ENCODE measurements at regions not wholly inside any gene's neighbourhood (a gene's known extent, or its start where the extent isn't known, plus 50 kb on each side); places are given as distances from the start of the nearest gene placed in this dataset.

GRCh38 chr22:34294986-34295385 is 374.7 kb upstream of the LARGE1 start:
- Mint-ChIP-seq H3K9me3 (ENCODE audit: insufficient read depth) (no peaks in the 10 kb centered on the region), H3K27ac (no peak overlapping the region), H3K4me1 (no peaks in the 10 kb centered on the region), H3K27me3 (no peaks in the 10 kb centered on the region), H3K4me3 (no peak overlapping the region)
- TF ChIP-seq EZH2 (IDR thresholded peaks at IDR 0.05; ENCODE audit: borderline replicate concordance, insufficient read depth, low read depth, low read length, poor library complexity, severe bottlenecking) (no peak), CTCF (IDR thresholded peaks at IDR 0.05) (no peak)
- no peak overlapping the region for H3K9ac ChIP-seq (ENCODE audit: low read length)
- H3K27ac ChIP-seq (ENCODE audit: low read length in 2 of 2), result no peak overlapping the region
- ATAC-seq (ENCODE audit: low read depth) (no peak), DNase-seq (no peak)
- no peaks in the 10 kb centered on the region for H3K4me1 ChIP-seq (ENCODE audit: control insufficient read depth in 2 of 2, insufficient read depth in 2 of 2, low read length in 2 of 2)
- ChIA-PET POLR2A (no interaction called here), CTCF (no interaction called here)
- intact Hi-C loops (cut with micrococcal nuclease), result no loop called here
- H3K36me3 ChIP-seq (replicated peaks in 1 of 2; ENCODE audit: control extremely low read depth in 1 of 2, control insufficient read depth in 1 of 2, extremely low read depth in 1 of 2, insufficient read depth in 2 of 2, low read length in 1 of 2), result no peaks in the 10 kb centered on the region
- no peaks in the 10 kb centered on the region for H4K20me1 ChIP-seq (ENCODE audit: control insufficient read depth, insufficient read depth, low read length, poor library complexity, severe bottlenecking)
- H3K9me3 ChIP-seq (ENCODE audit: control extremely low read depth in 1 of 3, control insufficient read depth in 2 of 3, insufficient read depth in 1 of 3, low read length in 2 of 3), result no peaks in the 10 kb centered on the region
- H3K4me3 ChIP-seq (ENCODE audit: control extremely low read depth in 1 of 5, extremely low read depth in 1 of 5, insufficient read depth in 1 of 5, low read depth in 2 of 5, low read length in 4 of 5), result no peak overlapping the region
- 88% methylated on average over 2 of the region's 3 CpGs for WGBS (ENCODE audit: insufficient coverage)
- H3K4me2 ChIP-seq (replicated peaks; ENCODE audit: low read depth, low read length, poor library complexity, severe bottlenecking), result no peak overlapping the region
- no peaks in the 10 kb centered on the region for H3K27me3 ChIP-seq (replicated peaks in 1 of 4; ENCODE audit: control extremely low read depth in 1 of 4, control insufficient read depth in 3 of 4, insufficient read depth in 4 of 4, low read length in 3 of 4)
- no peak overlapping the region for H2AFZ ChIP-seq (ENCODE audit: insufficient read depth, low read depth, low read length, poor library complexity, severe bottlenecking)
- no peaks in the 10 kb centered on the region for H3K79me2 ChIP-seq (ENCODE audit: control insufficient read depth, insufficient read depth, low read length)

GRCh38 chr22:34296461-34296860 is 376.2 kb upstream of the LARGE1 start:
- H3K9ac ChIP-seq (ENCODE audit: low read length), result no peak overlapping the region
- CTCF ChIA-PET, result no interaction called here
- POLR2A ChIA-PET, result no interaction called here
- H4K20me1 ChIP-seq (ENCODE audit: control insufficient read depth, insufficient read depth, low read length, poor library complexity, severe bottlenecking), result no peaks in the 10 kb centered on the region
- H3K27me3 ChIP-seq (replicated peaks in 1 of 4; ENCODE audit: control extremely low read depth in 1 of 4, control insufficient read depth in 3 of 4, insufficient read depth in 4 of 4, low read length in 3 of 4), result no peaks in the 10 kb centered on the region
- no peak overlapping the region for H2AFZ ChIP-seq (ENCODE audit: insufficient read depth, low read depth, low read length, poor library complexity, severe bottlenecking)
- H3K27ac ChIP-seq (ENCODE audit: low read length in 2 of 2), result no peak overlapping the region
- no peaks in the 10 kb centered on the region for H3K4me1 Mint-ChIP-seq
- no peaks in the 10 kb centered on the region for H3K36me3 ChIP-seq (replicated peaks in 1 of 2; ENCODE audit: control extremely low read depth in 1 of 2, control insufficient read depth in 1 of 2, extremely low read depth in 1 of 2, insufficient read depth in 2 of 2, low read length in 1 of 2)
- H3K4me3 ChIP-seq (ENCODE audit: control extremely low read depth in 1 of 5, extremely low read depth in 1 of 5, insufficient read depth in 1 of 5, low read depth in 2 of 5, low read length in 4 of 5), result no peak overlapping the region
- intact Hi-C loops (cut with micrococcal nuclease), result no loop called here
- no peaks in the 10 kb centered on the region for H3K9me3 ChIP-seq (ENCODE audit: control extremely low read depth in 1 of 3, control insufficient read depth in 2 of 3, insufficient read depth in 1 of 3, low read length in 2 of 3)
- H3K27ac Mint-ChIP-seq, result no peak overlapping the region
- no peaks in the 10 kb centered on the region for H3K4me1 ChIP-seq (ENCODE audit: control insufficient read depth in 2 of 2, insufficient read depth in 2 of 2, low read length in 2 of 2)
- no peaks in the 10 kb centered on the region for H3K9me3 Mint-ChIP-seq (ENCODE audit: insufficient read depth)
- no peaks in the 10 kb centered on the region for H3K79me2 ChIP-seq (ENCODE audit: control insufficient read depth, insufficient read depth, low read length)
- ATAC-seq (ENCODE audit: low read depth) (no peak), DNase-seq (no peak)
- no peak for TF ChIP-seq EZH2 (IDR thresholded peaks at IDR 0.05; ENCODE audit: borderline replicate concordance, insufficient read depth, low read depth, low read length, poor library complexity, severe bottlenecking)
- TF ChIP-seq CTCF (IDR thresholded peaks at IDR 0.05), result no peak
- H3K4me3 Mint-ChIP-seq, result no peak overlapping the region
- H3K27me3 Mint-ChIP-seq, result no peaks in the 10 kb centered on the region
- WGBS (ENCODE audit: insufficient coverage), result 83% methylated on average over 1 of the region's 2 CpGs
- no peak overlapping the region for H3K4me2 ChIP-seq (replicated peaks; ENCODE audit: low read depth, low read length, poor library complexity, severe bottlenecking)

Data from B cell (primary cell).